ENCODE measurements at regions not wholly inside any gene's neighbourhood (a gene's known extent, or its start where the extent isn't known, plus 50 kb on each side); places are given as distances from the start of the nearest gene placed in this dataset.

- Histone ChIP-seq H3K79me1 (ENCODE audit: low read depth, low read length) (no peaks in the 10 kb centered on the region), H3K4ac (ENCODE audit: low read length) (no peak overlapping the region), H3K18ac (ENCODE audit: low read length) (no peak overlapping the region), H2AFZ (ENCODE audit: low read length) (no peak overlapping the region), H2BK15ac (ENCODE audit: low read length) (no peak overlapping the region), H3K9ac (ENCODE audit: low read depth, low read length, poor library complexity) (no peak overlapping the region), H3K9me3 (replicated peaks in 1 of 2; ENCODE audit: control insufficient read depth in 2 of 2, insufficient read depth in 1 of 2, low read depth in 1 of 2, low read length in 2 of 2) (no peaks in the 10 kb centered on the region), H2AK5ac (ENCODE audit: low read depth, low read length) (no peak overlapping the region), H4K91ac (ENCODE audit: low read depth, low read length, poor library complexity) (no peak overlapping the region), H3K4me2 (ENCODE audit: insufficient read depth, low read length, poor library complexity, severe bottlenecking) (no peak overlapping the region), H3K23ac (ENCODE audit: low read depth, low read length, poor library complexity) (no peak overlapping the region), H2BK5ac (ENCODE audit: low read length) (no peak overlapping the region), H3K27me3 (ENCODE audit: control insufficient read depth in 3 of 3, insufficient read depth in 3 of 3, low read depth in 1 of 3, low read length in 3 of 3) (no peaks in the 10 kb centered on the region), H3K14ac (ENCODE audit: low read length) (no peak overlapping the region), H3K4me1 (ENCODE audit: control insufficient read depth in 2 of 2, insufficient read depth in 1 of 2, low read depth in 1 of 2, low read length in 2 of 2) (peaks cover 3 to 14% of the 10 kb centered on the region in 2 donors), H2BK120ac (ENCODE audit: low read depth, low read length) (no peak overlapping the region), H3K36me3 (replicated peaks in 1 of 2; ENCODE audit: control insufficient read depth in 2 of 2, insufficient read depth in 2 of 2, low read length in 2 of 2) (no peaks in the 10 kb centered on the region), H3K27ac (replicated peaks; ENCODE audit: low read length) (no peak overlapping the region), H4K8ac (ENCODE audit: low read depth, low read length) (no peak overlapping the region), H3K4me3 (ENCODE audit: low read length in 2 of 2) (no peak overlapping the region), H2BK12ac (ENCODE audit: low read length) (no peak overlapping the region)
- DNase-seq (ENCODE audit: low spot score): no peak
- no CpG with 5 or more reads among the region's 2 CpGs for WGBS, 2 donors (ENCODE audit: extremely low coverage in 2 of 2, insufficient read length in 2 of 2, insufficient replicate concordance in 1 of 2)
Observed at GRCh38 chr11:22510741-22511140, 114.9 kb downstream of the FANCF start.

GRCh38 chr11:22510010-22510409 is 115.6 kb downstream of the FANCF start:
- H3K9ac ChIP-seq (ENCODE audit: low read depth, low read length, poor library complexity): no peak overlapping the region
- WGBS, 2 donors (ENCODE audit: extremely low coverage in 2 of 2, insufficient read length in 2 of 2, insufficient replicate concordance in 1 of 2): no CpG with 5 or more reads among the region's 2 CpGs
- H3K9me3 ChIP-seq (replicated peaks in 1 of 2; ENCODE audit: control insufficient read depth in 2 of 2, insufficient read depth in 1 of 2, low read depth in 1 of 2, low read length in 2 of 2): no peaks in the 10 kb centered on the region
- no peaks in the 10 kb centered on the region for H3K27me3 ChIP-seq (ENCODE audit: control insufficient read depth in 3 of 3, insufficient read depth in 3 of 3, low read depth in 1 of 3, low read length in 3 of 3)
- no peak overlapping the region for H2AK5ac ChIP-seq (ENCODE audit: low read depth, low read length)
- no peak overlapping the region for H2AFZ ChIP-seq (ENCODE audit: low read length)
- no peak overlapping the region for H3K18ac ChIP-seq (ENCODE audit: low read length)
- H2BK5ac ChIP-seq (ENCODE audit: low read length): no peak overlapping the region
- H3K14ac ChIP-seq (ENCODE audit: low read length): no peak overlapping the region
- no peak for DNase-seq (ENCODE audit: low spot score)
- no peak overlapping the region for H3K4me2 ChIP-seq (ENCODE audit: insufficient read depth, low read length, poor library complexity, severe bottlenecking)
- no peak overlapping the region for H4K91ac ChIP-seq (ENCODE audit: low read depth, low read length, poor library complexity)
- H2BK120ac ChIP-seq (ENCODE audit: low read depth, low read length): no peak overlapping the region
- H2BK12ac ChIP-seq (ENCODE audit: low read length): no peak overlapping the region
- no peak overlapping the region for H4K8ac ChIP-seq (ENCODE audit: low read depth, low read length)
- H3K36me3 ChIP-seq (replicated peaks in 1 of 2; ENCODE audit: control insufficient read depth in 2 of 2, insufficient read depth in 2 of 2, low read length in 2 of 2): no peaks in the 10 kb centered on the region
- peaks cover 3 to 14% of the 10 kb centered on the region in 2 donors for H3K4me1 ChIP-seq (ENCODE audit: control insufficient read depth in 2 of 2, insufficient read depth in 1 of 2, low read depth in 1 of 2, low read length in 2 of 2)
- H3K79me1 ChIP-seq (ENCODE audit: low read depth, low read length): no peaks in the 10 kb centered on the region
- no peak overlapping the region for H3K4ac ChIP-seq (ENCODE audit: low read length)
- H3K27ac ChIP-seq (replicated peaks; ENCODE audit: low read length): no peak overlapping the region
- H2BK15ac ChIP-seq (ENCODE audit: low read length): no peak overlapping the region
- H3K4me3 ChIP-seq (ENCODE audit: low read length in 2 of 2): no peak overlapping the region
- no peak overlapping the region for H3K23ac ChIP-seq (ENCODE audit: low read depth, low read length, poor library complexity)

GRCh38 chr11:22508665-22509064 is 117.0 kb downstream of the FANCF start:
- Histone ChIP-seq H3K4me2 (ENCODE audit: insufficient read depth, low read length, poor library complexity, severe bottlenecking) (peak overlapping the region; percentile 15), H3K27me3 (ENCODE audit: control insufficient read depth in 3 of 3, insufficient read depth in 3 of 3, low read depth in 1 of 3, low read length in 3 of 3) (no peaks in the 10 kb centered on the region), H3K79me1 (ENCODE audit: low read depth, low read length) (no peaks in the 10 kb centered on the region), H2BK12ac (ENCODE audit: low read length) (no peak overlapping the region), H3K4me1 (ENCODE audit: control insufficient read depth in 2 of 2, insufficient read depth in 1 of 2, low read depth in 1 of 2, low read length in 2 of 2) (peaks cover 3 to 14% of the 10 kb centered on the region in 2 donors), H3K36me3 (replicated peaks in 1 of 2; ENCODE audit: control insufficient read depth in 2 of 2, insufficient read depth in 2 of 2, low read length in 2 of 2) (no peaks in the 10 kb centered on the region), H3K18ac (ENCODE audit: low read length) (no peak overlapping the region), H3K4ac (ENCODE audit: low read length) (no peak overlapping the region), H3K9me3 (replicated peaks in 1 of 2; ENCODE audit: control insufficient read depth in 2 of 2, insufficient read depth in 1 of 2, low read depth in 1 of 2, low read length in 2 of 2) (no peaks in the 10 kb centered on the region), H3K9ac (ENCODE audit: low read depth, low read length, poor library complexity) (no peak overlapping the region), H4K8ac (ENCODE audit: low read depth, low read length) (no peak overlapping the region), H2BK120ac (ENCODE audit: low read depth, low read length) (no peak overlapping the region), H3K4me3 (ENCODE audit: low read length in 2 of 2) (no peak overlapping the region), H2AK5ac (ENCODE audit: low read depth, low read length) (no peak overlapping the region), H2AFZ (ENCODE audit: low read length) (peak overlapping the region; percentile 10), H4K91ac (ENCODE audit: low read depth, low read length, poor library complexity) (no peak overlapping the region), H3K14ac (ENCODE audit: low read length) (no peak overlapping the region), H3K27ac (replicated peaks; ENCODE audit: low read length) (no peak overlapping the region), H2BK15ac (ENCODE audit: low read length) (no peak overlapping the region), H2BK5ac (ENCODE audit: low read length) (no peak overlapping the region), H3K23ac (ENCODE audit: low read depth, low read length, poor library complexity) (no peak overlapping the region)
- peak; percentile 31 for DNase-seq (ENCODE audit: low spot score)
- WGBS, 2 donors (ENCODE audit: extremely low coverage in 2 of 2, insufficient read length in 2 of 2, insufficient replicate concordance in 1 of 2): no CpG with 5 or more reads among the region's 2 CpGs

GRCh38 chr11:22497474-22497873 is 128.1 kb downstream of the FANCF start:
- Histone ChIP-seq H2BK120ac (ENCODE audit: low read depth, low read length) (no peak overlapping the region), H2AK5ac (ENCODE audit: low read depth, low read length) (no peak overlapping the region), H4K91ac (ENCODE audit: low read depth, low read length, poor library complexity) (no peak overlapping the region), H3K4ac (ENCODE audit: low read length) (no peak overlapping the region), H3K27ac (replicated peaks; ENCODE audit: low read length) (no peak overlapping the region), H2AFZ (ENCODE audit: low read length) (no peak overlapping the region), H3K4me1 (ENCODE audit: control insufficient read depth in 2 of 2, insufficient read depth in 1 of 2, low read depth in 1 of 2, low read length in 2 of 2) (no peaks in the 10 kb centered on the region), H3K4me2 (ENCODE audit: insufficient read depth, low read length, poor library complexity, severe bottlenecking) (no peak overlapping the region), H3K14ac (ENCODE audit: low read length) (no peak overlapping the region), H3K18ac (ENCODE audit: low read length) (no peak overlapping the region), H3K4me3 (ENCODE audit: low read length in 2 of 2) (no peak overlapping the region), H3K79me1 (ENCODE audit: low read depth, low read length) (no peaks in the 10 kb centered on the region), H2BK5ac (ENCODE audit: low read length) (no peak overlapping the region), H3K23ac (ENCODE audit: low read depth, low read length, poor library complexity) (no peak overlapping the region), H4K8ac (ENCODE audit: low read depth, low read length) (no peak overlapping the region), H2BK12ac (ENCODE audit: low read length) (no peak overlapping the region), H3K9ac (ENCODE audit: low read depth, low read length, poor library complexity) (no peak overlapping the region), H2BK15ac (ENCODE audit: low read length) (no peak overlapping the region), H3K27me3 (ENCODE audit: control insufficient read depth in 3 of 3, insufficient read depth in 3 of 3, low read depth in 1 of 3, low read length in 3 of 3) (no peaks in the 10 kb centered on the region), H3K36me3 (replicated peaks in 1 of 2; ENCODE audit: control insufficient read depth in 2 of 2, insufficient read depth in 2 of 2, low read length in 2 of 2) (no peaks in the 10 kb centered on the region), H3K9me3 (replicated peaks in 1 of 2; ENCODE audit: control insufficient read depth in 2 of 2, insufficient read depth in 1 of 2, low read depth in 1 of 2, low read length in 2 of 2) (no peaks in the 10 kb centered on the region)
- no peak for DNase-seq (ENCODE audit: low spot score)
- WGBS, 2 donors (ENCODE audit: extremely low coverage in 2 of 2, insufficient read length in 2 of 2, insufficient replicate concordance in 1 of 2): no CpG with 5 or more reads among the region's 3 CpGs

Measured in neuronal stem cell (in vitro differentiated cells).